GM12872 (cell line): ENCODE measurements at regions not wholly inside any gene's neighbourhood (a gene's known extent, or its start where the extent isn't known, plus 50 kb on each side); places are given as distances from the start of the nearest gene placed in this dataset.

Experiments
- CTCF ChIP-seq: IDR thresholded peaks from 3 replicates; pipeline ENCODE4 v1.5.1; 2011; ENCODE audit warnings: low read depth, mild to moderate bottlenecking, low read length, moderate library complexity; ENCODE audit not compliant: insufficient read depth

DNA sequence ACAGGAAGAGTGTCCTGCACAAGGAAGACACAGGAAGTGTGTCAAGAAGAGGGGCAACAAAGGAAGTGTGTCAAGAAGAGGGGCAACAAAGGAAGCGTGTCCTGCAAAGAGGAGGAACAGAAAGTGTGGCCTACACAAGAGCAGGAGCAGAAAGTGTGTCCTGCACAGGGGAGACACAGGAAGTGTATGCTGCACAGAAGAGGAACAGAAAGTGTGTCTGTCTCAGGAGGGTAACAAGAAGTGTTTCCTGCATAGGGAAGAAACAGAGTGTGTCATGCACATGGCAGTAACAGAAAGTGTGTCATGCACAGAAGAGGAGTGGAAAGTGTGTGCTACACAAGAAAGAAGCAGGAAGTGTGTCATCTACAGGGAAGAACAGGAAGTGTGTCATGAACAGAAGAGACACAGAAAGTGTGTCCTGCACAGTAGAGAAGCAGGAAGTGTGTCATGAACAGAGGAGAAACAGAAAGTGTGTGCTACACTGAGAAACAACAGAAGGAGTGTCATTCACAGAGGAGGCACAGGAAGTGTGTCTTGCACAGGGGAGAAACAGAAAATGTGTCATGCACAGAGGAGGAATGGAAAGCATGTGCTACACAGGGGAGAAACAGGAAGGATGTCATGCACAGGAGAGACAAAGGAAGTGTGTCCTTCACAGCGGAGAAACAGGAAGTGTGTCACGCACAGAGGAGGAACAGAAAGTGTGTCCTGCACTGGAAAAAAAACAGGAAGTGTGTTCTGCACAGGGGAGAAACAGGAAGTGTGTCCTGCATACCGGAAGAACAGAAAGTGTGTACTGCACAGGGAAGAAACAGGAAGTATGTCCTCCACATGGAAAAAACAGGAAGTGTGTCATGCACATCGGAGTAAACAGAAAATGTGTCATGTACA, 526.4 kb upstream of the PRKX start:
- TF ChIP-seq CTCF = no peak

DNA sequence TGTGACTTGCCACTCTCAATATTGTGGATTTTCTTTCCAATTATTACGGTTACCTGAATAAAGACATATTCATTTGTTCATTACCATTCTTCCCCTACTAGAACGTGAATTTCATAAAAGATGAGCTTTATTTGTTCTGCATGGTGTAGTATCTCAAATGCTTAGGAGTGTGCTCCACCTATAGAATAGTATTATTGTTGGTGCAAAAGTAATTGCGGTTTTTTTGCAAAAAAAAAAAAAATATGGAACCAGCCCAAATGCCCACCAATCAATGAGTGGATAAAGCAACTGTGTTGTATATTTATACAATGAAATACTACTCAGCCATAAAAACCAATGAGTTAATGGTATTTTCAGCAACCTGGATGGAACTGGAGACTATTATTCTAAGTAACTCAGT, 525.5 kb upstream of the PRKX start:
- no peak for TF ChIP-seq CTCF

DNA sequence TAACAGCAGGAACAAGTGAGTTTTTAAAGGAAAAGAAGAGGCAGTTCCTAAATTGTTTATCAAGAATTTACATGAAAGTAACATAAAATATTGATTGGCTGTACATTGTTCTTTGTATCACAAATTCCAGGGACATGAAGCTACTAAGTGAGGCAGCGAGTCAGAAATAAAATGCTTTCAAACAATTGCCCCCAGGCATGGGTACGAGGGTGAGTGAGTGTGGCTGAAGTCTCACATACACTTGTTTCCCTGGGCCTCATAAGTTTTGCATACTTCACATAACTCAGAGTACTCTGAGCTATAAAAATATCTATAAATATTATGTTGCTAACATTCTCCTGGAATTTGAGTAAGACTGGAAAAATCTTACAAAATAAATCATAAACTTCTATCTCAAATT, 511.6 kb upstream of the PRKX start:
- TF ChIP-seq CTCF = no peak

- TF ChIP-seq CTCF = no peak
These were observed 493.5 kb upstream of the PRKX start for GRCh38 chrX:4206941-4207340.

GRCh38 chrX:4197971-4198370, 484.5 kb upstream of the PRKX start:
- no peak for TF ChIP-seq CTCF

DNA sequence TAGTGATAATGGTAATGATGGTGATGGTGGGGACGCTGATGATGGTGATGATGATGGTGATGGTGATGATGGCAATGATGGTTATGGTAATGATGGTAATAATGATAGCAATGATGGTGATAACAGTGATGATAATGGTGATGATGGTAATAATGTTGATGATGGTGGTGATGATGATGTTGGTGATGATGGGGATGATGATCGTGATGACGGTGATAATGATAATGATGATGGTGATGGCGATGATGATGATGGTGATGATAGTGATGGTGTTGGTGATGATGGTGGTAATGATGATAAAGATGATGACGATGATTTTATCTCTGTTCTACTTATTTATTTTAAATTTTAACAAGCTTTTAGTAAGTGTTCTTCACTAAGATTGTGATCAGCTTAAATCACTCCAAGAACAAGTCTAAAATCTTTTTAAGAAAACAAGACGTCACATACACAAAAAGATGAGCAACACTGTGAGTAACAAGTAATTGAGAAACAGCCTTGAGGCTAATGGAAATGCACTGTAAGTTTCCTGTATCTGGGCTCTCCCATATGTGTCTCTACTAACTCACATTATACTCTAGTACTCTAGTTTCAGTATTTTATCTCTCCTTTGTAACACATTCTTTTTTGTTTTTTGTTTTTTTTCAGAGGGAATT, 480.2 kb upstream of the PRKX start:
- TF ChIP-seq CTCF = no peak

DNA sequence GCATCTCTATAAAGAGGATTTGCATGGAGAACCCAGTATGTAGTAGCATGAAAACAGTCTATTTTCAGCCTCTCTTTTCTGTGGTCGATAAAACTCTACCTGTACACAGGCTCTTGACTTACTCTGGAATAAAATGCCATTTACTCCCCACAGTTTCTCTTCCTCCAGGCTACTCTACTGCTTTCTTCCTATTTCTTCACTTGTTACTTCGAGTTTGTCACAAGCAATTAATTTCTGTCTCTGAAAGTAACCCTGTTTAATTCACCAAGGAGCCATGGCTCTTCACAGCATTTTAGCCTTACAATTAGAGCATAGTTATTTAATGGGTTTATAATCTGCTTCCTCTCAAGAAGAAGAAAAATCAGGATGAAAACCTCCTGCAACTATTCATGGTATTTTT, 472.9 kb upstream of the PRKX start:
- no peak for TF ChIP-seq CTCF
